ENCODE measurements at regions not wholly inside any gene's neighbourhood (a gene's known extent, or its start where the extent isn't known, plus 50 kb on each side); places are given as distances from the start of the nearest gene placed in this dataset.
"Not testable (repeated sequence)": the region's sequence is repeated elsewhere in the genome, so short reads cannot be mapped to it uniquely, and the experiment has no call there.

- DNase-seq (ENCODE audit: low read depth in 2 of 2), result no peak
These were observed 121.6 kb downstream of the CASP12 start for GRCh38 chr11:104776501-104777170.

- DNase-seq (ENCODE audit: low read depth in 2 of 2), result no peak
These were observed 123.7 kb downstream of the CASP12 start for GRCh38 chr11:104774578-104774977.

GRCh38 chr11:104772806-104773241, 125.4 kb downstream of the CASP12 start:
- DNase-seq (ENCODE audit: low read depth in 2 of 2), result no peak

GRCh38 chr11:104771763-104772162, 126.5 kb downstream of the CASP12 start:
- DNase-seq (ENCODE audit: low read depth in 2 of 2), result no peak

- DNase-seq (ENCODE audit: low read depth in 2 of 2), result not testable (repeated sequence)
These were observed 127.2 kb downstream of the CASP12 start for GRCh38 chr11:104771046-104771445.

DNA sequence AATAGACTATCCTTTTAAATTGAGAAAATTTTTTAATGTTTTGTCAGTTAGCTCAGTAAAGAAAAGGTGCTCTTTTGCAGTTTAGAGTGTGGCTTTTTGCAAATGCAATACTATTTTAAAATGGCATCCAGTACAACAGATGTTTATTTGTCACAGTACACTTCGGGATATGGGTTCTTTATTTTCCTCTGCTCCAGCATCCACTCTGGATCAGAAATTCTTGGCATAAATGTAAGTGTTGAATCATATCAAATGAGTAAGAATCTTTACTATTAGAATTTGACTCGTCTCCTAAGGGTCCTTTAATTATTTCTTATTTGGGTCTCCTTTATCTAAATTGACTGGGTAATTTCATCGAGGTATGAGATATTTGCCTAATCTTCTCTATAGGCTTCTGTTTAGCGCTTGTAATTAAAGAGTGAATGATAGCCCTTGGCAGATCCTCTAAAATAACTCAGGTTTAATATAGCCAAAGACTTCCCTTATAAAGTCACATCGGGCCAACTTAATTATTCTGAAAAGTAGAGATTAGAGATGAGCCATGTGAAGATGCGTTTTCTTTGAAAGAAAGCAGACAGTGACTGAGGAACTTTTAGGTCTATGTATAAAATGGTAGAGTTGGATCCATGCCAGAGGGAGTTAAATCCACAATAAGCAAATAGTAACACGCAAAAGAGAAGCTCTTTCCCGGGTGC, 132.7 kb downstream of the CASP12 start:
- DNase-seq (ENCODE audit: low read depth in 2 of 2), result no peak

DNA sequence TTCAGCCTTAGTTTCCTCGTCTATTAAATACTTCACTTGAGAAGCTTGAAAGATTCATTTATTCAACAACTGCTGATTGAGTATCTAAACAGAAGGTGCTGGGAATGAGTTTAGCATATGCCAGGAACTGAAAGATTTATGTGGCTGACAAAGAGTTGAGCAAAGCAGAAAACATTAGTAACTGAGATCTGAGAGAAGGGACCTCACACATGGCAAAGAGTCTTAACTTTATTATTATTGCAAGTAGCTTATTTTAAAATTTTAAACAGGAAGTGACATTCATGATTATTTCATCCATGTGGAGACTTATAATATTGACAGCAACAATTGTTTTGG, 133.6 kb downstream of the CASP12 start:
- no peak for DNase-seq (ENCODE audit: low read depth in 2 of 2)

DNA sequence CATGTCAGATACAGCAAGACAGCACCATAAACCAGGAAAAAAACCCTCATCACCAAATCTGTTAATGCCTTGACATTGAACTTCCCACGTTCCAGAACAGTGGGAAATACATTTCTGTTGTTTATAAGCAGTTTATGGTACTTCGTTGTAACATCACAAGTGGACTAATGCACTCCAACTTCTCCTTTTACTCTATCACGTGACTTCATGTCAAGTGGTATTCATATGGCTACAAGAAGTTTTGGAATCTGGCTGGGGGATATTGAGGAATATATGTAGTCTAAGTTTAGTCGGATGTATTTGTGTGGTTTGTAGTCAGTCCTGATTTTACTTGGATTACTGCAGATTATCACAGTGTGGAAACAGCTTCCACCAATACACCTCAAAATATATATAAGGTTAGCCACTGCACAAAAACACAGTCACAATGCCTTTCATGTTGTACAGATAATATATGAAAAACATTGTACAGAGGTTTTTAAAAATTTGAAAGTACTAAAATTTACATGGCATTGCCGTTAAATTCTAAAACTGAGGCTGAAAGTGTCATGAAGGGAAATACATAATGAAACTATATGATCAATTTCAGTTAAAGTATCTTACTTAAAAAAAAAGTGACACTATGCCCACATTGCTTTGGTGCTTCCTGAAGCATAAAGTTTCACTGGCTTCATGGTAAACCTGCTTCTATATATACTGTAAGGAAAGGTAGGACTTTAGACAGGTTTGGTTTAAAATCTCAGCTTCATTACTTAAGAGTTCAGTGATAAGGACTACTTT, 134.1 kb downstream of the CASP12 start:
- no peak for DNase-seq (ENCODE audit: low read depth in 2 of 2)

DNA sequence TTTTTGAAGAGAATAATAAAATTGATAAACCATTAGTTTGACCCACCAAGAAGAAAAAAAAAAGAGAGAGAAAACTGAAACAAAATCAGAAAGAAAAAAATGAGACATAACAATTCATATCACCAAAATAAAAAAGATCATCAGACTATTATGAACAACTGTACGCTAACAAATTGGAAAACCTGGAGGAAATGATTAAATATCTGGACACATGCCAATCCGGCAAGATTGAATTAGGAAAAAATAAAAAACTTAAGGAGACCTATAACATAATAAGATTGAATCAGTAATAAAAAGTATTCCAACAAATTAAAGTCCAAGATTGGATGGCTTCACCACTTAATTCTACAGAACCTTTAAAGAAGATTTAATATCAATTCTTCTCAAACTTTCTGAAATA, 136.7 kb downstream of the CASP12 start:
- no peak for DNase-seq (ENCODE audit: low read depth in 2 of 2)

- DNase-seq (ENCODE audit: low read depth in 2 of 2), result no peak
These were observed 138.8 kb downstream of the CASP12 start for GRCh38 chr11:104759464-104759863.

GRCh38 chr11:104738918-104739317, 159.3 kb downstream of the CASP12 start:
- DNase-seq (ENCODE audit: low read depth in 2 of 2), result no peak

- no peak for DNase-seq (ENCODE audit: low read depth in 2 of 2)
These were observed 160.1 kb downstream of the CASP12 start for GRCh38 chr11:104738208-104738607.

DNA sequence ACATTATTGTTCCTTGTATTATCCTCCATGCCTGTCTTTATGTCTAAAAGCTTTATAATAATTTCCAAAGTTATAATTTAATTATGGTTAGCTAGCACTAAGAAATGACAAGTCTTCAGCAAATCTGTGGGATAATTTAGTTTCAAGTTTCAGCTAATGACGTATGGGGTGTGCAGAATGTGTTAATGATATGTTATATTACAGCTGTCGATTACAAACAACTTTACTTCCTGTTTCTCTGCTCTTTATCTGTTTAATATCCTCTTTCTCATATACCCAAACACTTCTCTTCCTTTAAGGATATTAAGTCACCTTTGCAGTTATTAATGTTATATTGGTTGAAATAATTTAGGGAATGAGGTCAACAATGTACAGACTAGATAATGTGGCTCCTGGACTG, 161.8 kb downstream of the CASP12 start:
- no peak for DNase-seq (ENCODE audit: low read depth in 2 of 2)

DNA sequence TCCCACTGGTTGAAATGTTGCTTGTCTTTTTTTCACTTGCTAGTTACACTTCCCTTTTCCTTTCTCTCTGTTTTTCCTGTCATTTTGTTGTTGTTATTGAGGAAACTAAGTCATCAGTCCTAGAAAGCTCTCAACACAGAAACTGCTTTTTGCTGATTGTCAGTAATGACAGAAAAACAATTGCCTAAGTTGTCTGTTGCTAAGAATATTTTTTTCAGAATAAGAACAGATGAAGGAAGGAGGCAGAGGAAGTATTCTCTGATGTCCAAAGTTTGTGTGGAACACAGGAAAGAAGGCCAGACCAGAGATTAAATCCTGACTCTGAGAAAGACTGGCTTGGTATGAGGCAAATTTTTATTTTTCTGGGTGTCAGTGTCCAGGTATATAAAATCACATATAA, 163.3 kb downstream of the CASP12 start:
- DNase-seq (ENCODE audit: low read depth in 2 of 2), result no peak

GRCh38 chr11:104731890-104732289, 166.4 kb downstream of the CASP12 start:
- DNase-seq (ENCODE audit: low read depth in 2 of 2), result no peak

DNA sequence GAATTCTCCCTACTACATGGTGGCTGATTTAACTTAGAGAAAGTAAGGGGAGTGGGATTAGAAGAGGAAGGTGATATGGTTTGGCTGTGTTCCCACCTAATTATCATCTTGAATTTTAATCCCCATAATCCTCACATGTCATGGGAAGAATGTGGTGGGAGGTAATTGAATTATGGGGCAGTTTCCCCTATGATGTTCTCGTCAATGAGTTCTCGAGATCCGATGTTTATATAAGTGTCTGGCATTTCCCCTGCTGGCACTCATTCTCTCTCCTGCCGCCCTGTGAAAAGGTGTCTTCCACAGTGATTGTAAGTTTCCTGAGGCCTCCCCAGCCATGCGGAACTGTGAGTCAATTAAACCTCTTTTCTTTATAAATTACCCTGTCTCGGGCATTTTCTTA, 169.3 kb downstream of the CASP12 start:
- no peak for DNase-seq (ENCODE audit: low read depth in 2 of 2)

DNA sequence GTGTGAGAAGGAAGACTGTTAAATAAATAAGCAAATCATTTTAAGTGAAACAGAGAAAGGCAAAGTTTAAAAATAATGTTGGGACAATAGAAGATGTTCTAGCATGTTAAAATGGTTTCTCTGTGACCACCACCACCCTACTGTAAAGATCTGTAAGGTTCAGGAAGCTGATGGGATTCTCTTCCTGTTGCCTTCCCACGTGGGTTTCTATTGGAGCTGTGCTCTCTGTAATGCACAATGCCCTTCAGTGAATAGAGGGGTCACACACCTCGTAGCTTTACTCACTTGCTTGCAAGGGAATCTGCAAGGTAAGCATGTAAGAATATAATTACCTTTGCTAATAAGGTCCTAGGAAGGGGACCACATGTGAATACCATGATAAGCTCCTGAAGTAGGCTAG, 170.5 kb downstream of the CASP12 start:
- no peak for DNase-seq (ENCODE audit: low read depth in 2 of 2)

- no peak for DNase-seq (ENCODE audit: low read depth in 2 of 2)
These were observed 171.2 kb downstream of the CASP12 start for GRCh38 chr11:104727095-104727494.

DNA sequence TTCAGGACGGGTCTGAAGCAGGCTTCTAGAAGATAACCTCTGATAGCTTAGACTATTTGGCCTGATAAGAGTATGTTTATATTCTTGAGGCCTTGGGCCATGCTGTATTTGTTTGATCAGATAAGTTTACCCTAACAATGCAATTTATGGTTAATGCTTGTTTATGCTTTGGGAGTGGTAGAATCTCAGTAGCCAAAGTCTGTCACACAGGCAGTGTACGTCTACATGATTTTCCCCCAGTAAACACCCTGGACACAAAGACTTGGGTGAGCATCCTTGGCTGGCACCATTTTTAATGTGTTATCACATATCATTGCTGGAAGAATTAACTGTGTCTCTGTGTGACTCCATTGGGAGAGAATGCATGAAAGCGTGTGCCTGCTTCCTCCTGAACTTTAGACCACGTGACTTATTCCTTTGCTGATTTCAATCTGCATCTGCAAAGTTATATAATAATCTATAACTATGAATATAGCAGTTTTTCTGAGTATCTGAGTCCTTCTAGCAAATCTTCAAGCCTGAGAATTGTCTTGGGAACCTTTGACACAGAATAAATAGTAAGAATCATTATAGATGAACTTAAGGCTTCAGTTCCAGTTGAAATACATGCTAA, 172.4 kb downstream of the CASP12 start:
- DNase-seq (ENCODE audit: low read depth in 2 of 2), result no peak

- DNase-seq (ENCODE audit: low read depth in 2 of 2), result no peak
These were observed 184.9 kb downstream of the CASP12 start for GRCh38 chr11:104713401-104713800.

GRCh38 chr11:104705490-104706190, 192.6 kb downstream of the CASP12 start:
- DNase-seq (ENCODE audit: low read depth in 2 of 2), result peak; percentile 37 to 60

GRCh38 chr11:104704888-104705287, 193.4 kb downstream of the CASP12 start:
- DNase-seq (ENCODE audit: low read depth in 2 of 2), result no peak
